Smooth muscle cell (in vitro differentiated cells): ENCODE measurements at regions not wholly inside any gene's neighbourhood (a gene's known extent, or its start where the extent isn't known, plus 50 kb on each side); places are given as distances from the start of the nearest gene placed in this dataset.

Source experiments
- DNase-seq: peaks from one replicate; lab custom pipeline; 2025; ENCODE audit not compliant: unreplicated experiment; lab: John Stamatoyannopoulos, UW
- H2AFZ ChIP-seq: fragments of 200-600 bp; sonication (generic); 2 replicates; pipeline ENCODE4 v1.6.0; 2016; ENCODE audit warnings: antibody characterized with exemption, low read depth, mild to moderate bottlenecking
- H3F3A ChIP-seq: fragments of 200-600 bp; sonication (generic); 2 replicates; pipeline ENCODE4 v1.6.0; 2017; ENCODE audit warnings: antibody characterized with exemption, low read depth
- H3K27ac ChIP-seq: fragments of 200-600 bp; sonication (generic); 2 replicates; pipeline ENCODE4 v1.5.1; 2016; ENCODE audit warnings: low read depth, mild to moderate bottlenecking
- H3K27me3 ChIP-seq: fragments of 200-600 bp; sonication (generic); 2 replicates; pipeline ENCODE4 v1.6.1; 2016; ENCODE audit warnings: low read depth, mild to moderate bottlenecking
- H3K36me3 ChIP-seq: fragments of 200-600 bp; sonication (generic); 2 replicates; pipeline ENCODE4 v1.5.1; 2016; ENCODE audit warnings: low read depth
- H3K4me1 ChIP-seq: fragments of 200-600 bp; sonication (generic); 2 replicates; pipeline ENCODE4 v1.5.1; 2016; ENCODE audit warnings: low read depth
- H3K4me2 ChIP-seq: fragments of 200-600 bp; sonication (generic); 2 replicates; pipeline ENCODE4 v1.6.0; 2016; ENCODE audit warnings: mild to moderate bottlenecking
- H3K4me3 ChIP-seq: fragments of 200-600 bp; sonication (generic); 2 replicates; pipeline ENCODE4 v1.5.1; 2016; ENCODE audit warnings: mild to moderate bottlenecking
- H3K79me2 ChIP-seq: fragments of 200-600 bp; sonication (generic); 2 replicates; pipeline ENCODE4 v1.6.0; 2016; ENCODE audit warnings: low read depth, mild to moderate bottlenecking
- H3K9ac ChIP-seq: fragments of 200-600 bp; sonication (generic); 2 replicates; pipeline ENCODE4 v1.6.0; 2016; ENCODE audit warnings: low read depth
- H3K9me3 ChIP-seq: fragments of 200-600 bp; sonication (generic); replicated peaks from 2 replicates; pipeline ENCODE4 v1.5.1; 2016; ENCODE audit warnings: low read depth
- H4K20me1 ChIP-seq: fragments of 200-600 bp; sonication (generic); 2 replicates; pipeline ENCODE4 v1.6.0; 2016; ENCODE audit warnings: low read depth
- WGBS: methylation state at CpG from one replicate; pipeline ENCODE4 v1.1.7; 2016; ENCODE audit warnings: low lambda C conversion rate; 5-methylcytosine and 5-hydroxymethylcytosine counted together
- TF ChIP-seq, protein P1 (sequence below): fragments of 200-600 bp; sonication (generic); IDR thresholded peaks from 2 replicates; pipeline ENCODE4 v1.5.1; 2017; ENCODE audit warnings: borderline replicate concordance, mild to moderate bottlenecking, antibody characterized with exemption; ENCODE audit not compliant: insufficient read depth, poor library complexity, severe bottlenecking

DNA sequence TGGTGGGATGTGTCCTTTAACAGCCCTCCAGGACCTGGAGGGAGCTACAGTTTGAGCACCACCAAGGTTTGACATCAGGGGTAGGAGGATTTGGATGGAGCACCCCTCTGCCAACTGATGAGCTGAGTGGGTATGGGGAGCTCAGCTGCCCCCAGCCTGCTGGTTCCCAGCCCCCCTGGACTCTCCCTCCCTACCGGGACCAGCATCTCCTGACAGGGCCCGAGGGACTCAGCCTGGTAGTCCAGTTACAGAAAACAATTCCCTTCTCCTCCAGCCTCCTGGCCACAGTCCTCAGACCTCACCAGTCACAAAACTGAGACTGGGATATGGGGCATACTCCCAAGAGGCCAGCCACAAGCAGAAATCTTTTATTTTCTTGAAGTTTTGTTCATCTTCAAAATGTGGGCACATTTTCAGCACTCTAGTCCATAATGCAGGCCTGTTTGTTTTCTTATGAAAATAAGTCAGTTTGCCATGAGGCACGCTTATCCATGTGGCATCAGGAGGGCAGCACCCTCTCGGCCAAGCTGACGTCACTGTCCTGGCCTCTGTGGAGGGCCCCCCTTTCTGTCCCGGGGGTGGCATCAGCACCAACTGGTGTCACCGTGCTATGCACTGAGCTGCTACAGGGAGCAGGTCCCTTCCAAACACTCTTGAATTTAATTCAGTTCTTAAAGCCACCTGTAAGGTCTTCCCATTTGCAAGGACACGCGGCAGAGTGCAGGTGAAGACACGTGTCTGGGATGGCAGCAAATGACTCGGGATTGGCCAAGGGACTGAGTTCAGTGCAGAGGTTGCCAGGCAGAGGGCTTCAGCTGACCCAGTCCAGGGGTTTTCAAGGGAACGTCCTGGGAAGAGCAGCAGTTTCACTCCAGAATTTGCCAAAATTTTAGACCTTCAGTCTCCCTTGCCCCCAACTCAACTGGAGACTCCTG is 187.6 kb downstream of the GADD45G start:
- H3F3A ChIP-seq = no peaks in the 10 kb centered on the region
- WGBS = 90% methylated on average over 12 of the region's 12 CpGs
- no peaks in the 10 kb centered on the region for H3K79me2 ChIP-seq
- no peak overlapping the region for H3K9ac ChIP-seq
- no peaks in the 10 kb centered on the region for H3K36me3 ChIP-seq
- H4K20me1 ChIP-seq = no peaks in the 10 kb centered on the region
- no peak overlapping the region for H3K4me3 ChIP-seq
- no peaks in the 10 kb centered on the region for H3K9me3 ChIP-seq
- no peak overlapping the region for H2AFZ ChIP-seq
- H3K27ac ChIP-seq = no peak overlapping the region
- H3K4me1 ChIP-seq = no peaks in the 10 kb centered on the region
- no peak for DNase-seq
- TF ChIP-seq, protein P1, sequence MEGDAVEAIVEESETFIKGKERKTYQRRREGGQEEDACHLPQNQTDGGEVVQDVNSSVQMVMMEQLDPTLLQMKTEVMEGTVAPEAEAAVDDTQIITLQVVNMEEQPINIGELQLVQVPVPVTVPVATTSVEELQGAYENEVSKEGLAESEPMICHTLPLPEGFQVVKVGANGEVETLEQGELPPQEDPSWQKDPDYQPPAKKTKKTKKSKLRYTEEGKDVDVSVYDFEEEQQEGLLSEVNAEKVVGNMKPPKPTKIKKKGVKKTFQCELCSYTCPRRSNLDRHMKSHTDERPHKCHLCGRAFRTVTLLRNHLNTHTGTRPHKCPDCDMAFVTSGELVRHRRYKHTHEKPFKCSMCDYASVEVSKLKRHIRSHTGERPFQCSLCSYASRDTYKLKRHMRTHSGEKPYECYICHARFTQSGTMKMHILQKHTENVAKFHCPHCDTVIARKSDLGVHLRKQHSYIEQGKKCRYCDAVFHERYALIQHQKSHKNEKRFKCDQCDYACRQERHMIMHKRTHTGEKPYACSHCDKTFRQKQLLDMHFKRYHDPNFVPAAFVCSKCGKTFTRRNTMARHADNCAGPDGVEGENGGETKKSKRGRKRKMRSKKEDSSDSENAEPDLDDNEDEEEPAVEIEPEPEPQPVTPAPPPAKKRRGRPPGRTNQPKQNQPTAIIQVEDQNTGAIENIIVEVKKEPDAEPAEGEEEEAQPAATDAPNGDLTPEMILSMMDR = no peak
- no peak overlapping the region for H3K4me2 ChIP-seq
- H3K27me3 ChIP-seq = no peaks in the 10 kb centered on the region

DNA sequence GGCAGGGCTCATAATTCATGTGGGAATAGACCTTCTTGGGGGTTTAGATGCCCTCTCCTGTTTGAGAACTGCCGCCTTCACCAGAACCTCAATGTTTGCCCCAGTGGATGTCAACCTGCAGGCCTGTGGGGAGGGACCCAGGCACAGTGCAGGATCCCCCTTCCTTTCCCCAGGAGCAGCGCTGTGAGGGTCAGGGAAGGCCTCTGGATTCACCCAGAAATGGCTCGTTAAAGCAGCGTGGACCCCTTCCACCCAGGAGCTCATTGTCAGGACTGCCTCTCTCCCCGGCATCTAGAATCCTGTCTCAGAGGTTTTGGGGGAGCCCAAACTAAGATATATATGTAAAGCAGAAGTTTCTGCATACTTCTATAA is 188.3 kb downstream of the GADD45G start:
- no peaks in the 10 kb centered on the region for H3K36me3 ChIP-seq
- no peaks in the 10 kb centered on the region for H3K27me3 ChIP-seq
- TF ChIP-seq, protein P1 = no peak
- no peak overlapping the region for H3K4me3 ChIP-seq
- no peak for DNase-seq
- no peaks in the 10 kb centered on the region for H4K20me1 ChIP-seq
- no peak overlapping the region for H3K9ac ChIP-seq
- H3F3A ChIP-seq = no peaks in the 10 kb centered on the region
- no peak overlapping the region for H2AFZ ChIP-seq
- H3K79me2 ChIP-seq = no peaks in the 10 kb centered on the region
- H3K4me1 ChIP-seq = no peaks in the 10 kb centered on the region
- no peak overlapping the region for H3K27ac ChIP-seq
- H3K9me3 ChIP-seq = no peaks in the 10 kb centered on the region
- whole genome bisulfite sequencing = 89% methylated on average over 5 of the region's 5 CpGs
- H3K4me2 ChIP-seq = no peak overlapping the region

DNA sequence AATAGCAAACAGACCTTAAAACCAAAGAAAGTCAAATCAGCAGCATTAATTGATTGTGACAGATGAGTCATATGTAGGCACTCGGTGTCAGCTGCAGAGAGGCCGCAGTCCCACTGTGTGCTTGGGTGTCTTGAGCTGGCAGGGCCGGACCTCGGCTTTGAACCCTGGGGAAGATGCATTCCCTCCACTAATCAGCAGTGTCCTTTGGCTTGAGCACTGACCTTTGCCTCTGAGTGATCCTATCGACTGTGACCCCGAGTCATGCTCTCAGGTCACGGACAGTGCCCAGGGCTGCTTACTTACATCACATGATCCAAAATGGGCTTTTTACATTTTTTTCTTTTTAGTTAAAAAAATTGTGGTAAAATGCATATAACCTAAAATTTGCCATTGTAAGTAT is 188.7 kb downstream of the GADD45G start:
- Histone ChIP-seq H3K27ac (no peak overlapping the region), H3K36me3 (no peaks in the 10 kb centered on the region), H2AFZ (no peak overlapping the region), H4K20me1 (no peaks in the 10 kb centered on the region), H3K4me2 (no peak overlapping the region), H3K4me1 (no peaks in the 10 kb centered on the region), H3K79me2 (no peaks in the 10 kb centered on the region), H3K4me3 (no peak overlapping the region), H3K9ac (no peak overlapping the region), H3F3A (no peaks in the 10 kb centered on the region), H3K9me3 (no peaks in the 10 kb centered on the region), H3K27me3 (no peaks in the 10 kb centered on the region)
- TF ChIP-seq, protein P1 = no peak
- no peak for DNase-seq
- WGBS = 86% methylated on average over 7 of the region's 7 CpGs

DNA sequence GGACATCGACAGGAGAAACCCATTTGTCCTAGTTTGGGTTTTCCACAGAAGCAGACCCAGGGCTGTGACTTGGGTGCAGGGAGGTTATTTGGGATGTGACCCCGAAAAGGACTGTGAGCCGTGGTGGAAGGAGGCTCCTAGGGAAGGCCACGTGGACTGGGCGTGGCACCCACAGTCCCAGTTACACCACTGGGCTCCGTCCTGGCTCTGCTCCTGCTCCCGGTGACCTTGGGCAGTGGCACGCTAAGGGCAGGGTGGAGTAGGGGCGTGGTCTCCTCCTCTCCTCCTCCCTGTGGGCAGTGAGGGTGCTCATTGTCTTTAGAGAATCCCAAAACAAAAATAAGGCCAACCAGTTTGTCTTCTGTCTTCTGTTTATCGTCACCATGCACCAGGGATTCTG is 190.1 kb downstream of the GADD45G start:
- no peak for DNase-seq
- 79% methylated on average over 10 of the region's 10 CpGs for WGBS
- H3K27ac ChIP-seq = no peak overlapping the region
- H3K27me3 ChIP-seq = no peaks in the 10 kb centered on the region
- no peaks in the 10 kb centered on the region for H4K20me1 ChIP-seq
- no peak overlapping the region for H3K9ac ChIP-seq
- TF ChIP-seq, protein P1 = no peak
- H3K36me3 ChIP-seq = no peaks in the 10 kb centered on the region
- H3K9me3 ChIP-seq = no peaks in the 10 kb centered on the region
- no peak overlapping the region for H3K4me2 ChIP-seq
- no peaks in the 10 kb centered on the region for H3K79me2 ChIP-seq
- no peak overlapping the region for H3K4me3 ChIP-seq
- H3F3A ChIP-seq = no peaks in the 10 kb centered on the region
- no peak overlapping the region for H2AFZ ChIP-seq
- H3K4me1 ChIP-seq = no peaks in the 10 kb centered on the region
